ENCODE measurements at regions not wholly inside any gene's neighbourhood (a gene's known extent, or its start where the extent isn't known, plus 50 kb on each side); places are given as distances from the start of the nearest gene placed in this dataset.

GRCh38 chr16:82366462-82366861 lies 196.4 kb upstream of the MPHOSPH6 start:
- no peak for TF ChIP-seq CTCF (IDR thresholded peaks at IDR 0.05)
- no peak for TF ChIP-seq POLR2A (IDR thresholded peaks at IDR 0.05)

All from upper lobe of left lung (tissue), 4 donors.